Stomach (tissue), 8 donors: ENCODE measurements at regions not wholly inside any gene's neighbourhood (a gene's known extent, or its start where the extent isn't known, plus 50 kb on each side); places are given as distances from the start of the nearest gene placed in this dataset.

Experiments used
- DNase-seq, 2 donors: peaks; one replicate each; pipeline versions ENCODE4 v3.0.0 to v3.0.0-alpha.2; 2013 to 2019
- H3K27ac ChIP-seq, 5 donors: fragments of 200-600 bp in 4 of 5; sonication (generic) in 4 of 5; one replicate each; pipeline ENCODE4 v1.5.1; 2013 to 2019; ENCODE audit warnings: mild to moderate bottlenecking in 1 of 5, moderate library complexity in 1 of 5
- H3K27me3 ChIP-seq, 3 donors: fragments of 200-600 bp; sonication (generic); one replicate each; pipeline ENCODE4 v1.5.1; 2017 to 2019; ENCODE audit warnings: mixed run types in 1 of 3
- H3K36me3 ChIP-seq, 4 donors: fragments of 200-600 bp; sonication (generic); 1 replicate in 3 of 4; 2 replicates in 1 of 4; pipeline ENCODE4 v1.5.1; 2016 to 2019
- H3K4me1 ChIP-seq, 4 donors: fragments of 200-600 bp; sonication (generic); one replicate each; pipeline ENCODE4 v1.5.1; 2016 to 2019
- H3K4me3 ChIP-seq, 4 donors: fragments of 200-600 bp; sonication (generic) in 3 of 4; one replicate each; pipeline ENCODE4 v1.5.1; 2016 to 2019; ENCODE audit warnings: mild to moderate bottlenecking in 1 of 4
- H3K9me3 ChIP-seq, 4 donors: fragments of 200-600 bp; sonication (generic); one replicate each; pipeline ENCODE4 v1.5.1; 2016 to 2019
- EP300 ChIP-seq: sonication (generic); formaldehyde crosslinking; IDR thresholded peaks from one replicate; pipeline ENCODE4 v1.6.1; 2017; ENCODE audit warnings: antibody characterized with exemption
- POLR2A ChIP-seq, 4 donors: fragments of 450-650 bp; IDR thresholded peaks; one replicate each; pipeline ENCODE4 v1.6.1; 2016; ENCODE audit warnings: antibody characterized with exemption in 4 of 4, control low read depth in 2 of 4, mild to moderate bottlenecking in 1 of 4, moderate library complexity in 1 of 4
- POLR2AphosphoS5 ChIP-seq, 3 donors: sonication (generic); formaldehyde crosslinking; IDR thresholded peaks; one replicate each; pipeline ENCODE4 v1.6.1; 2016; ENCODE audit warnings: antibody characterized with exemption in 3 of 3
- WGBS, 5 donors: extraction: QIAGEN DNeasy Blood & Tissue Kit in 3 of 5; methylation state at CpG; one replicate each; pipeline versions ENCODE4 v1.1.5 to v1.1.7; 2013 to 2018; 5-methylcytosine and 5-hydroxymethylcytosine counted together
- intact Hi-C: fragments of 100-400 bp; cut with DNase I; formaldehyde crosslinking; loops from one replicate; pipeline ENCODE4 v1.15.1; 2023; ENCODE audit warnings: low total_unique reads
- TF ChIP-seq, protein P1 (sequence below), 7 experiments: fragments of 450-650 bp in 4 of 7; fragments of 200-600 bp in 3 of 7; sonication (generic) in 3 of 7; IDR thresholded peaks; one replicate each; pipeline ENCODE4 v1.5.1; 2016 to 2019; ENCODE audit warnings: antibody characterized with exemption in 7 of 7, control low read depth in 2 of 7, mild to moderate bottlenecking in 1 of 7
- donor health status: healthy with polysubstance abuse.
- donor health status: Bipolar disorder and iron deficiency.
- donor health status: healthy.

GRCh38 chr2:240204431-240205276 lies 64.2 kb upstream of the OTOS start:
- H3K27ac ChIP-seq = no peak overlapping the region
- H3K4me3 ChIP-seq = no peak overlapping the region
- 75 to 80% (median 78%) methylated on average over 17 of the region's 17 CpGs for WGBS, 5 donors
- intact Hi-C loops = no loop called here
- TF ChIP-seq, protein P1, sequence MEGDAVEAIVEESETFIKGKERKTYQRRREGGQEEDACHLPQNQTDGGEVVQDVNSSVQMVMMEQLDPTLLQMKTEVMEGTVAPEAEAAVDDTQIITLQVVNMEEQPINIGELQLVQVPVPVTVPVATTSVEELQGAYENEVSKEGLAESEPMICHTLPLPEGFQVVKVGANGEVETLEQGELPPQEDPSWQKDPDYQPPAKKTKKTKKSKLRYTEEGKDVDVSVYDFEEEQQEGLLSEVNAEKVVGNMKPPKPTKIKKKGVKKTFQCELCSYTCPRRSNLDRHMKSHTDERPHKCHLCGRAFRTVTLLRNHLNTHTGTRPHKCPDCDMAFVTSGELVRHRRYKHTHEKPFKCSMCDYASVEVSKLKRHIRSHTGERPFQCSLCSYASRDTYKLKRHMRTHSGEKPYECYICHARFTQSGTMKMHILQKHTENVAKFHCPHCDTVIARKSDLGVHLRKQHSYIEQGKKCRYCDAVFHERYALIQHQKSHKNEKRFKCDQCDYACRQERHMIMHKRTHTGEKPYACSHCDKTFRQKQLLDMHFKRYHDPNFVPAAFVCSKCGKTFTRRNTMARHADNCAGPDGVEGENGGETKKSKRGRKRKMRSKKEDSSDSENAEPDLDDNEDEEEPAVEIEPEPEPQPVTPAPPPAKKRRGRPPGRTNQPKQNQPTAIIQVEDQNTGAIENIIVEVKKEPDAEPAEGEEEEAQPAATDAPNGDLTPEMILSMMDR (IDR thresholded peaks at IDR 0.05) = no peak
- no peak for TF ChIP-seq EP300
- TF ChIP-seq POLR2AphosphoS5 (IDR thresholded peaks at IDR 0.05) = no peak
- TF ChIP-seq POLR2A (IDR thresholded peaks at IDR 0.05) = no peak
- no peaks in the 10 kb centered on the region for H3K36me3 ChIP-seq
- H3K27me3 ChIP-seq = peaks cover 0 to 61% (median 5%) of the 10 kb centered on the region in 3 donors
- peaks cover 0 to 12% (median 2%) of the 10 kb centered on the region in 4 donors for H3K9me3 ChIP-seq
- H3K4me1 ChIP-seq = no peaks in the 10 kb centered on the region
- no peak for DNase-seq

DNA sequence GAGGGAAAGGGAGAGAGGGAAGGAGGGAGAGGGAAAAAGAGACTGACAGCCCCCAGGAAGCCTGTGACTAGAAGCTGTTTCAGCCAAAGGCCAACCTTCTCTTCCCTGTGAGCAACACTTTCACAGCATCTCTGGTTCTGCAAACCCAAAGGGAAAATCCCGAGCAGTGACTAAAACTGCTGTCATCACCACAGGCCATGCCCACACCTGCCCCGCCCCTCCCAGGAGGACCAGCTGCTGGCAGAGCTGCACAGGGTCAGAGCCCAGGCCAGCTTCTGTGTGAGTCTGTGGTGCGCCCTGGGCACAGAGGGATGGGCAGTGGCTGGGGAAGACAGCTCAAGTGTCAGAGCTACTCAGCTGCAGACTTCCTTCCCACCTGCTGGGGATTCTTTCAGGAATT lies 64.9 kb upstream of the OTOS start:
- no peak overlapping the region for H3K4me3 ChIP-seq
- WGBS, 5 donors = 28 to 38% (median 36%) methylated on average over 3 of the region's 3 CpGs
- TF ChIP-seq, protein P1 (IDR thresholded peaks at IDR 0.05) = no peak
- TF ChIP-seq POLR2AphosphoS5 (IDR thresholded peaks at IDR 0.05) (no peak), EP300 (no peak), POLR2A (IDR thresholded peaks at IDR 0.05) (no peak)
- intact Hi-C loops = no loop called here
- H3K36me3 ChIP-seq = no peaks in the 10 kb centered on the region
- H3K9me3 ChIP-seq = peaks cover 0 to 12% (median 2%) of the 10 kb centered on the region in 4 donors
- no peaks in the 10 kb centered on the region for H3K4me1 ChIP-seq
- no peak overlapping the region for H3K27ac ChIP-seq
- no peak for DNase-seq
- peaks cover 0 to 63% (median 5%) of the 10 kb centered on the region in 3 donors for H3K27me3 ChIP-seq

GRCh38 chr2:240205772-240206171 lies 65.3 kb upstream of the OTOS start:
- no peaks in the 10 kb centered on the region for H3K36me3 ChIP-seq
- intact Hi-C loops = no loop called here
- peaks cover 0 to 63% (median 5%) of the 10 kb centered on the region in 3 donors for H3K27me3 ChIP-seq
- WGBS, 5 donors = 17 to 33% (median 25%) methylated on average over 2 of the region's 2 CpGs
- peaks cover 0 to 12% (median 2%) of the 10 kb centered on the region in 4 donors for H3K9me3 ChIP-seq
- no peak overlapping the region for H3K27ac ChIP-seq
- H3K4me1 ChIP-seq = no peaks in the 10 kb centered on the region
- no peak for DNase-seq
- TF ChIP-seq, protein P1 (IDR thresholded peaks at IDR 0.05) = no peak
- TF ChIP-seq POLR2A (IDR thresholded peaks at IDR 0.05) = no peak
- no peak for TF ChIP-seq EP300
- no peak for TF ChIP-seq POLR2AphosphoS5 (IDR thresholded peaks at IDR 0.05)
- no peak overlapping the region for H3K4me3 ChIP-seq

DNA sequence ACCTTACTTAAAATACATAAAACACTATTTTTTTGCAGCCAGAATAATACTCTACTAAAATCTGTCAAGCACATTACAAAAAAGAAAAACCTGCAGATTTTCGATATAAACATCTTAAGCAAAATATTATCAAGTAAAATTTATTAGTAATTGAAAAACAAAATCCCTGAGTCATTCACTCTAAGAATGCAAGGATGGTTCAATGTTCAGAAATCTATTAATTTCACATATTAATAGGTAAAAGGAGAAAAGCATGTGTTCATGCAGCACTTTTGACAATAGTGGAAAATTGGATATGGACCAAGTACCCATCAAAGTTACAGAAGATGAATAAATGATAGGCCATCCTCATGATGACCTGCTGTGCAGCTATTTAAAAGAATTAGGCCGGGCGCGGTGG lies 66.2 kb upstream of the OTOS start:
- 88 to 97% (median 95%) methylated on average over 4 of the region's 4 CpGs for WGBS, 5 donors
- intact Hi-C loops = no loop called here
- Histone ChIP-seq H3K4me1 (no peaks in the 10 kb centered on the region), H3K36me3 (no peaks in the 10 kb centered on the region), H3K27ac (no peak overlapping the region), H3K4me3 (no peak overlapping the region), H3K9me3 (peaks cover 0 to 12% (median 2%) of the 10 kb centered on the region in 4 donors), H3K27me3 (peaks cover 0 to 66% (median 5%) of the 10 kb centered on the region in 3 donors)
- no peak for DNase-seq
- TF ChIP-seq POLR2AphosphoS5 (IDR thresholded peaks at IDR 0.05) (no peak), POLR2A (IDR thresholded peaks at IDR 0.05) (no peak), EP300 (no peak)

GRCh38 chr2:240207661-240208060 lies 67.2 kb upstream of the OTOS start:
- Histone ChIP-seq H3K36me3 (no peaks in the 10 kb centered on the region), H3K4me1 (no peaks in the 10 kb centered on the region), H3K27me3 (peaks cover 0 to 68% (median 5%) of the 10 kb centered on the region in 3 donors), H3K4me3 (no peak overlapping the region), H3K9me3 (peaks cover 0 to 12% (median 2%) of the 10 kb centered on the region in 4 donors), H3K27ac (no peak overlapping the region)
- DNase-seq = no peak
- WGBS, 5 donors = 76 to 100% (median 88%) methylated on average over 1 to 4 of the region's 4 CpGs
- intact Hi-C loops = no loop called here
- no peak for TF ChIP-seq EP300
